Endothelial cell of umbilical vein (primary cell): ENCODE measurements at regions not wholly inside any gene's neighbourhood (a gene's known extent, or its start where the extent isn't known, plus 50 kb on each side); places are given as distances from the start of the nearest gene placed in this dataset.

Experiments used
- BruUV-seq: library from RNA; stranded (reverse); fragments of 400-500 nt; replicated peaks from 2 replicates; lab custom pipeline; 2021; lab: Mats Ljungman, UMichigan
- CTCF ChIA-PET: fragments of 300-600, 350-600 bp; sonication (Branson Sonifier 250); formaldehyde crosslinking; loops from one replicate; lab custom pipeline; 2021; ENCODE audit warnings: antibody characterized with exemption, inconsistent platforms; lab: Charles Lee
- POLR2A ChIA-PET: fragments of 300-600, 350-600 bp; sonication (Branson Sonifier 250); formaldehyde crosslinking; loops from one replicate; lab custom pipeline; 2021; ENCODE audit warnings: antibody characterized with exemption, inconsistent platforms; lab: Charles Lee
- DNase-seq: peaks from one replicate; pipeline ENCODE4 v3.0.0-alpha.2; 2011; ENCODE audit warnings: low read depth, low spot score
- FAIRE-seq: peaks from 2 replicates; lab custom pipeline; 2011; peaks lifted over from hg19 to GRCh38; lab: Jason Lieb, UNC
- H2AFZ ChIP-seq: 2 replicates; pipeline ENCODE4 v1.6.0; 2012; ENCODE audit warnings: low read depth, low read length, control low read depth, inconsistent platforms
- H3K27ac ChIP-seq: 2 replicates; pipeline ENCODE4 v1.5.1; 2011; ENCODE audit warnings: low read depth, mild to moderate bottlenecking, control low read depth, low read length, moderate library complexity; ENCODE audit not compliant: insufficient read depth
- H3K27me3 ChIP-seq, 2 experiments: 2 replicates each; pipeline versions ENCODE4 v1.6.0 to v1.6.1; 2011; ENCODE audit warnings: low read length in 2 of 2, mixed read lengths in 1 of 2; ENCODE audit not compliant: control insufficient read depth in 2 of 2, insufficient read depth in 2 of 2
- H3K36me3 ChIP-seq, 2 experiments: 2 replicates in 1 of 2; 3 replicates in 1 of 2; pipeline ENCODE4 v1.5.1; 2011; ENCODE audit warnings: low read length in 2 of 2, mild to moderate bottlenecking in 1 of 2, moderate library complexity in 1 of 2; ENCODE audit not compliant: control insufficient read depth in 2 of 2, insufficient read depth in 2 of 2; ENCODE audit errors: extremely low read depth in 1 of 2
- H3K4me1 ChIP-seq: 3 replicates; pipeline ENCODE4 v1.5.1; 2011; ENCODE audit warnings: mild to moderate bottlenecking, low read length; ENCODE audit not compliant: control insufficient read depth, insufficient read depth; ENCODE audit errors: extremely low read depth
- H3K4me2 ChIP-seq: 2 replicates; pipeline ENCODE4 v1.6.1; 2011; ENCODE audit warnings: low read length, control low read depth, mixed read lengths; ENCODE audit not compliant: insufficient read depth
- H3K4me3 ChIP-seq, 3 experiments: fragments of 200-600 bp in 1 of 3; sonication (generic), shearing (Covaris generic) in 1 of 3; replicated peaks in 1 of 3; 2 replicates each; pipeline ENCODE4 v1.5.1; 2011 to 2016; ENCODE audit warnings: control low read depth in 3 of 3, low read length in 3 of 3, mild to moderate bottlenecking in 2 of 3, inconsistent platforms in 1 of 3, low read depth in 1 of 3, moderate library complexity in 1 of 3; ENCODE audit not compliant: insufficient read depth in 1 of 3
- H3K79me2 ChIP-seq: 2 replicates; pipeline ENCODE4 v1.6.0; 2012; ENCODE audit warnings: low read length, inconsistent platforms; ENCODE audit not compliant: control insufficient read depth, insufficient read depth
- H3K9ac ChIP-seq: replicated peaks from 2 replicates; pipeline ENCODE3; 2011; ENCODE audit warnings: low read length, control low read depth; ENCODE audit not compliant: insufficient read depth; ENCODE audit errors: extremely low read depth
- H3K9me1 ChIP-seq: replicated peaks from 3 replicates; pipeline ENCODE4 v1.6.0; 2011; ENCODE audit warnings: mild to moderate bottlenecking, low read length; ENCODE audit not compliant: control insufficient read depth, insufficient read depth; ENCODE audit errors: extremely low read depth
- H3K9me3 ChIP-seq: replicated peaks from 2 replicates; pipeline ENCODE4 v1.5.1; 2012; ENCODE audit warnings: low read length, inconsistent platforms; ENCODE audit not compliant: control insufficient read depth, insufficient read depth
- H4K20me1 ChIP-seq: replicated peaks from 2 replicates; pipeline ENCODE3; 2011; ENCODE audit warnings: mild to moderate bottlenecking, low read length; ENCODE audit not compliant: control insufficient read depth, insufficient read depth; ENCODE audit errors: extremely low read depth
- EZH2 ChIP-seq: IDR thresholded peaks from 2 replicates; pipeline ENCODE4 v1.6.1; 2012; ENCODE audit warnings: borderline replicate concordance, low read depth, mild to moderate bottlenecking, moderate library complexity, low read length, inconsistent platforms; ENCODE audit not compliant: severe bottlenecking
- FOS ChIP-seq: IDR thresholded peaks from 2 replicates; pipeline ENCODE4 v1.6.1; 2011; ENCODE audit warnings: mild to moderate bottlenecking, low read length, moderate library complexity, borderline replicate concordance; ENCODE audit not compliant: insufficient read depth
- GATA2 ChIP-seq: IDR thresholded peaks from 2 replicates; pipeline ENCODE4 v1.7.0; 2011; ENCODE audit warnings: low read depth, mild to moderate bottlenecking, moderate library complexity, mixed read lengths, low read length; ENCODE audit not compliant: insufficient read length, insufficient read depth
- JUN ChIP-seq: IDR thresholded peaks from 2 replicates; pipeline ENCODE4 v1.6.1; 2011; ENCODE audit warnings: borderline replicate concordance, low read depth; ENCODE audit not compliant: insufficient read length, insufficient read depth
- MYC ChIP-seq: IDR thresholded peaks from one replicate; pipeline ENCODE4 v1.6.1; 2011; ENCODE audit warnings: mild to moderate bottlenecking, low read depth, low read length
- POLR2A ChIP-seq: IDR thresholded peaks from 2 replicates; pipeline ENCODE4 v1.6.1; 2012; ENCODE audit warnings: low read depth, mild to moderate bottlenecking, control low read depth, low read length
- POLR2AphosphoS5 ChIP-seq: IDR thresholded peaks from 2 replicates; pipeline ENCODE4 v1.6.1; 2012; ENCODE audit warnings: low read depth, mild to moderate bottlenecking, control low read depth, low read length, moderate library complexity; ENCODE audit not compliant: insufficient read depth
- dilution Hi-C: fragments of 300-500 bp; cut with MboI; formaldehyde crosslinking; loops from one replicate; pipeline ENCODE4 v1.15.0; 2019; ENCODE audit warnings: low sequenced_read_pairs; ENCODE audit not compliant: extremely low pct_ligation_motif_present
- intact Hi-C: fragments of 100-400 bp; cut with micrococcal nuclease; formaldehyde crosslinking; loops from one replicate; pipeline ENCODE4 v1.10.0; 2022
- TF ChIP-seq, protein P1 (sequence below), 2 donors: IDR thresholded peaks; 1 replicate in 1 of 2; 2 replicates in 1 of 2; pipeline ENCODE4 v1.5.1; 2011; ENCODE audit warnings: low read length in 2 of 2, mild to moderate bottlenecking in 2 of 2, moderate library complexity in 2 of 2, control low read depth in 1 of 2, inconsistent platforms in 1 of 2, low read depth in 1 of 2; ENCODE audit not compliant: insufficient read depth in 1 of 2; ENCODE audit errors: extremely low read depth in 1 of 2
- TF ChIP-seq, protein P2 (sequence below): IDR thresholded peaks from 2 replicates; pipeline ENCODE4 v1.6.1; 2011; ENCODE audit not compliant: insufficient read depth, insufficient read length

DNA sequence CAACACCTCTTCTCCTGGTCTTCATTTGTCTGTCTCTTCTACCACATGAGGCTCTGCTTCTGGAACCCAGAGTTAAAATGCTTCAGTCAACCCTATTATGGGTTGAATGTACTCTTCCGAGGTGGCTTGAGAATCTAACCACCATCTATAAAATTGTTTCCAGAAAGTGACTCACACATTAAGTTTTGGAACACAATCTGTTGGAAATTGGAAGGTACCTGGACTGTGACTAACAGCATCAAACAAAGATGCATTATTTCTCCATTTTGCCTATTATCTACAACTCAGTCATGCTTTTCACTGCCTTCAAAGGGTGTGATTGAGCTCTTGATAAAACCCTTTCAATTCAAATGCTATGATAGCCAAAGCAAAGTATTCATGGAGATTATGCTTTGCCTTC lies 499.0 kb upstream of the SEMA6D start:
- no peak overlapping the region for H2AFZ ChIP-seq
- ChIA-PET POLR2A (no interaction called here), CTCF (no interaction called here)
- dilution Hi-C loops (no loop called here), intact Hi-C loops (no loop called here)
- FAIRE-seq, result no peak
- H4K20me1 ChIP-seq, result no peaks in the 10 kb centered on the region
- no peak overlapping the region for H3K9ac ChIP-seq
- no peak for TF ChIP-seq GATA2
- no peak for TF ChIP-seq JUN
- TF ChIP-seq, protein P1, sequence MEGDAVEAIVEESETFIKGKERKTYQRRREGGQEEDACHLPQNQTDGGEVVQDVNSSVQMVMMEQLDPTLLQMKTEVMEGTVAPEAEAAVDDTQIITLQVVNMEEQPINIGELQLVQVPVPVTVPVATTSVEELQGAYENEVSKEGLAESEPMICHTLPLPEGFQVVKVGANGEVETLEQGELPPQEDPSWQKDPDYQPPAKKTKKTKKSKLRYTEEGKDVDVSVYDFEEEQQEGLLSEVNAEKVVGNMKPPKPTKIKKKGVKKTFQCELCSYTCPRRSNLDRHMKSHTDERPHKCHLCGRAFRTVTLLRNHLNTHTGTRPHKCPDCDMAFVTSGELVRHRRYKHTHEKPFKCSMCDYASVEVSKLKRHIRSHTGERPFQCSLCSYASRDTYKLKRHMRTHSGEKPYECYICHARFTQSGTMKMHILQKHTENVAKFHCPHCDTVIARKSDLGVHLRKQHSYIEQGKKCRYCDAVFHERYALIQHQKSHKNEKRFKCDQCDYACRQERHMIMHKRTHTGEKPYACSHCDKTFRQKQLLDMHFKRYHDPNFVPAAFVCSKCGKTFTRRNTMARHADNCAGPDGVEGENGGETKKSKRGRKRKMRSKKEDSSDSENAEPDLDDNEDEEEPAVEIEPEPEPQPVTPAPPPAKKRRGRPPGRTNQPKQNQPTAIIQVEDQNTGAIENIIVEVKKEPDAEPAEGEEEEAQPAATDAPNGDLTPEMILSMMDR (IDR thresholded peaks at IDR 0.05; ENCODE audit: extremely low read depth in 1 of 2, insufficient read depth in 1 of 2, low read depth in 1 of 2, low read length in 2 of 2), result no peak
- no peak for TF ChIP-seq MYC
- no peak for TF ChIP-seq EZH2
- no peak for TF ChIP-seq POLR2A
- no peak for TF ChIP-seq FOS
- no peak for TF ChIP-seq POLR2AphosphoS5
- TF ChIP-seq, protein P2, sequence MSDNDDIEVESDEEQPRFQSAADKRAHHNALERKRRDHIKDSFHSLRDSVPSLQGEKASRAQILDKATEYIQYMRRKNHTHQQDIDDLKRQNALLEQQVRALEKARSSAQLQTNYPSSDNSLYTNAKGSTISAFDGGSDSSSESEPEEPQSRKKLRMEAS, result no peak
- no TSS peak for BruUV-seq
- no peak for DNase-seq
- no peaks in the 10 kb centered on the region for H3K4me1 ChIP-seq
- H3K27ac ChIP-seq, result no peak overlapping the region
- no peaks in the 10 kb centered on the region for H3K36me3 ChIP-seq
- no peak overlapping the region for H3K4me3 ChIP-seq
- H3K27me3 ChIP-seq, result no peaks in the 10 kb centered on the region
- H3K79me2 ChIP-seq, result peaks cover 4% of the 10 kb centered on the region
- H3K4me2 ChIP-seq, result no peak overlapping the region
- peaks cover 2% of the 10 kb centered on the region for H3K9me1 ChIP-seq
- no peaks in the 10 kb centered on the region for H3K9me3 ChIP-seq
